GM10266 (cell line): ENCODE measurements at regions not wholly inside any gene's neighbourhood (a gene's known extent, or its start where the extent isn't known, plus 50 kb on each side); places are given as distances from the start of the nearest gene placed in this dataset.

Experiments used
- DNase-seq: peaks from one replicate; pipeline ENCODE4 v3.0.0; 2012; ENCODE audit errors: extremely low spot score
- TF ChIP-seq, protein P1 (sequence below): IDR thresholded peaks from 2 replicates; pipeline ENCODE4 v1.5.1; 2012; ENCODE audit warnings: mild to moderate bottlenecking, low read depth; ENCODE audit not compliant: control insufficient read depth, insufficient read depth; ENCODE audit errors: missing control alignments

GRCh38 chr6:26312096-26312463 lies 52.9 kb upstream of the BTN3A2 start:
- DNase-seq: no peak

DNA sequence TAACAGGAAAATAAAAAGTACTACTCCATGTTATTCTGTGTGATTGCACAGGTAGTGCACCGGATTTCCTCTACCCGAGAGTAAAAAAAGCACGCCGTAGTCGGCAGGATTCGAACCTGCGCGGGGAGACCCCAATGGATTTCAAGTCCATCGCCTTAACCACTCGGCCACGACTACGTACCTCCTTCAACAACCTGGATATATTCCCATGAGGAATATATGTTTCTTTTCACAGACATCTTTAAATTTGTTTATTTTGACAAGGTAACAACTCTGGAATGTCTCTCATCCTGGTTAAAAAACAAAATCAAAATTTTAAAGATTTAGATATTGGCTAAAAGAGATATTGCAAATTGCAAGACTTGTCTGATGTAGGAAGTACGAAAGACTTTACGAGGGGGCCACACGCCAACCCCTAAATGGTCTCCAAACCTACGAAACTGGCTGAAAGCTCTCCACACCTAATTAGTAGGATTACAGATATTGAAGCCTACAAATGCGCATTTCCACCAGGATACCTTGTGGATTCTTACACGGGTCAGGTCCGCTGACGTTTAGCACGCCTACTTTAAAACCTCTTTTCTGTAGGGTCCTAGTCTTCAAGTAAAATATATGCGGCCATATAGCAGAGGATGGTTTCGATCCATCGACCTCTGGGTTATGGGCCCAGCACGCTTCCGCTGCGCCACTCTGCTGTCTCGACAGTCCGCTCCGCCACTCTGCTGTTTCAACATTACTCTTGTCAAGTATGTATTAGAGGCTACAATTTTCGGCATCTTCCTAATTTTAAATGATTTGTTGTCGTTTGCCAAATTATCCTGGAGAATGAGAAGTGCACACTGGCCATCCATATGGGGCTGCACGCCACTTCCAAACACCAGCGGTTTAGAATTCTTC lies 52.2 kb upstream of the BTN3A2 start:
- DNase-seq: no peak
- TF ChIP-seq, protein P1, sequence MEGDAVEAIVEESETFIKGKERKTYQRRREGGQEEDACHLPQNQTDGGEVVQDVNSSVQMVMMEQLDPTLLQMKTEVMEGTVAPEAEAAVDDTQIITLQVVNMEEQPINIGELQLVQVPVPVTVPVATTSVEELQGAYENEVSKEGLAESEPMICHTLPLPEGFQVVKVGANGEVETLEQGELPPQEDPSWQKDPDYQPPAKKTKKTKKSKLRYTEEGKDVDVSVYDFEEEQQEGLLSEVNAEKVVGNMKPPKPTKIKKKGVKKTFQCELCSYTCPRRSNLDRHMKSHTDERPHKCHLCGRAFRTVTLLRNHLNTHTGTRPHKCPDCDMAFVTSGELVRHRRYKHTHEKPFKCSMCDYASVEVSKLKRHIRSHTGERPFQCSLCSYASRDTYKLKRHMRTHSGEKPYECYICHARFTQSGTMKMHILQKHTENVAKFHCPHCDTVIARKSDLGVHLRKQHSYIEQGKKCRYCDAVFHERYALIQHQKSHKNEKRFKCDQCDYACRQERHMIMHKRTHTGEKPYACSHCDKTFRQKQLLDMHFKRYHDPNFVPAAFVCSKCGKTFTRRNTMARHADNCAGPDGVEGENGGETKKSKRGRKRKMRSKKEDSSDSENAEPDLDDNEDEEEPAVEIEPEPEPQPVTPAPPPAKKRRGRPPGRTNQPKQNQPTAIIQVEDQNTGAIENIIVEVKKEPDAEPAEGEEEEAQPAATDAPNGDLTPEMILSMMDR: no peak

More at GRCh38 chr6:26312096-26312463, 52.9 kb upstream of the BTN3A2 start:
- TF ChIP-seq, protein P1: no peak
